ENCODE measurements at regions not wholly inside any gene's neighbourhood (a gene's known extent, or its start where the extent isn't known, plus 50 kb on each side); places are given as distances from the start of the nearest gene placed in this dataset.

GRCh38 chr6:14430218-14430617, 312.6 kb downstream of the CD83 start (continued):
- no peak for TF ChIP-seq ZBTB21 (tag by site-specific recombination; IDR thresholded peaks at IDR 0.05)
- no peak for TF ChIP-seq ZNF639 (tag by site-specific recombination; IDR thresholded peaks at IDR 0.05)
- no peak for TF ChIP-seq ZNF23 (tag by site-specific recombination; IDR thresholded peaks at IDR 0.05; ENCODE audit: borderline replicate concordance)
- no peak for TF ChIP-seq ZNF146 (tag by site-specific recombination; IDR thresholded peaks at IDR 0.05)
- no peak for TF ChIP-seq SETDB1 (IDR thresholded peaks at IDR 0.05; ENCODE audit: insufficient read length, low read length)
- no peak for TF ChIP-seq ZNF626 (tag by site-specific recombination; IDR thresholded peaks at IDR 0.05)
- no peak for TF ChIP-seq ZSCAN30 (tag by site-specific recombination; IDR thresholded peaks at IDR 0.05)
- no peak for TF ChIP-seq ZNF600 (tag by site-specific recombination; IDR thresholded peaks at IDR 0.05)
- no peak for TF ChIP-seq ZNF768 (tag by site-specific recombination; IDR thresholded peaks at IDR 0.05)

- Histone ChIP-seq H3K4me3 (ENCODE audit: low read depth, low read length) (no peak overlapping the region), H3K36me3 (ENCODE audit: control insufficient read depth in 2 of 2, insufficient read depth in 1 of 2, low read length in 2 of 2) (no peaks in the 10 kb centered on the region), H3K4me1 (ENCODE audit: control insufficient read depth, insufficient read depth, low read length) (no peaks in the 10 kb centered on the region), H3K9me3 (ENCODE audit: control insufficient read depth, insufficient read depth, low read depth, low read length) (no peaks in the 10 kb centered on the region), H3K27ac (ENCODE audit: extremely low read depth, low read depth, low read length) (no peak overlapping the region)
- TF ChIP-seq ZBTB1 (tag by site-specific recombination; IDR thresholded peaks at IDR 0.05) (no peak), ZNF302 (tag by site-specific recombination; IDR thresholded peaks at IDR 0.05; ENCODE audit: low read depth) (no peak), ZNF18 (tag by site-specific recombination; IDR thresholded peaks at IDR 0.05) (no peak), PRDM2 (tag by site-specific recombination; IDR thresholded peaks at IDR 0.05; ENCODE audit: borderline replicate concordance) (no peak), ZSCAN23 (tag by site-specific recombination; IDR thresholded peaks at IDR 0.05) (no peak), ZNF561 (tag by site-specific recombination; IDR thresholded peaks at IDR 0.05; ENCODE audit: borderline replicate concordance) (no peak)
- POLR2A ChIA-PET: no interaction called here
- CTCF ChIA-PET: no interaction called here
Measured at GRCh38 chr6:14431385-14432330, 314.1 kb downstream of the CD83 start.
